Muscle of leg (tissue), 3 donors: ENCODE measurements at regions not wholly inside any gene's neighbourhood (a gene's known extent, or its start where the extent isn't known, plus 50 kb on each side); places are given as distances from the start of the nearest gene placed in this dataset.
"Not testable (repeated sequence)": the region's sequence is repeated elsewhere in the genome, so short reads cannot be mapped to it uniquely, and the experiment has no call there.

ENCODE experiments used
- DNase-seq: peaks from one replicate; pipeline ENCODE4 v3.0.0; 2013
- H3K27ac ChIP-seq: one replicate; pipeline ENCODE4 v1.5.1; 2013; ENCODE audit warnings: mild to moderate bottlenecking, low read length, control low read depth
- H3K27me3 ChIP-seq: one replicate; pipeline ENCODE4 v1.6.1; 2013; ENCODE audit warnings: low read length; ENCODE audit not compliant: control insufficient read depth, insufficient read depth
- H3K36me3 ChIP-seq: one replicate; pipeline ENCODE4 v1.6.1; 2013; ENCODE audit warnings: low read length; ENCODE audit not compliant: control insufficient read depth, insufficient read depth
- H3K4me1 ChIP-seq: one replicate; pipeline ENCODE4 v1.6.1; 2013; ENCODE audit warnings: low read length; ENCODE audit not compliant: control insufficient read depth, insufficient read depth
- H3K4me3 ChIP-seq: one replicate; pipeline ENCODE4 v1.5.1; 2013; ENCODE audit warnings: low read length, control low read depth
- H3K9me3 ChIP-seq: replicated peaks from 2 replicates; pipeline ENCODE4 v1.6.1; 2013; ENCODE audit warnings: low read depth, low read length; ENCODE audit not compliant: control insufficient read depth
- WGBS: methylation state at CpG from one replicate; pipeline ENCODE4 v1.1.5; 2013; ENCODE audit warnings: missing lambda C conversion rate; ENCODE audit not compliant: insufficient coverage; 5-methylcytosine and 5-hydroxymethylcytosine counted together

DNA sequence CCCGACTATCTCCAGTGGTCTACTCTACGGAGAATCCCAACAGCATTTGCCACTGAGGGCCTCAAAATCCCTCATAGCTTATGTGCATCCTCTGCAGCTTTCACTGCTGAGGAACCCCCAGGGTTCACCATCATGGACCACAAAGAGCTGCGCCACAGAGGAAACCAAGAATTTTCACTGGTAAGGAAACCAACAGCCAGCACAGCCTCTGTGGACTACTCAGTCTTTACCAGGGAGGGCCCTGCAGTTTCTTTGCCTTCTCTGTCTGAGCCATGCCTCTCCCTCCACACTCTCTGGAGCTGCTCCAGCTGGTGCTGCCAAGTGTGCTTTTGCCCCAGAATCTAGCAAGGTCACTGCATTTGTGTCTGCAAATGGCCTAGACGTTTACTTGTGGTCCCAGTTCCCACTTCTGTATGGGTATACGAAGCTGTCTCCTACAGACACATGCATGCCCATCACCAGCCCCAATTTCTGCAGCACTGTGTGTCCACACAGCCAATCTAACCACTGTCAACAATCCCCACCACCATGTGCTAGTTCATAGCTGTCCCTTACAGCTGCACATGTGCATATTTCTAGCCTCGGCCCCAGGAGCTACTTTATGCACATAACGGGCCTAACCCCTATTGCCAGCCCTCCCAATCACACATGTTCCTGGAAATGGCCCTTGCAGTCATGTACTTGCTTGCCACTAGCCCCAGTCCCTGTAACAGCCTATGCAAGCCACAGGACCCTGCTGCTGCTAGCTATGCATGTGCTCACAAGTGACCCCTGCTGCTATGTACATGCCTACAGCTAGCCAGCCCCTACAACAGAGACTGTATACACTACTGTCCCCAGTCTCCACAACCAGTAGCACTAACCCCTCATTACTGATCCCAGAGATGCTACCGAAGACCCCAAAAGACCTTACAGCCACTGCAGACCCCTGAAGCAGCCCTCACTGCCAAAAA lies 1437.4 kb downstream of the CDH11 start:
- Histone ChIP-seq H3K27ac (no peak overlapping the region), H3K27me3 (no peaks in the 10 kb centered on the region), H3K36me3 (no peaks in the 10 kb centered on the region), H3K4me1 (no peaks in the 10 kb centered on the region), H3K4me3 (no peak overlapping the region), H3K9me3 (no peaks in the 10 kb centered on the region)
- no peak for DNase-seq
- WGBS: 77% methylated on average over 7 of the region's 8 CpGs

GRCh38 chr16:63682844-63683243 lies 1439.0 kb downstream of the CDH11 start:
- H3K9me3 ChIP-seq: no peaks in the 10 kb centered on the region
- 70% methylated on average over 2 of the region's 3 CpGs for WGBS
- H3K4me1 ChIP-seq: no peaks in the 10 kb centered on the region
- no peak for DNase-seq
- H3K27ac ChIP-seq: no peak overlapping the region
- H3K27me3 ChIP-seq: no peaks in the 10 kb centered on the region
- no peaks in the 10 kb centered on the region for H3K36me3 ChIP-seq
- H3K4me3 ChIP-seq: no peak overlapping the region

- no peak overlapping the region for H3K4me3 ChIP-seq
- H3K27ac ChIP-seq: no peak overlapping the region
- no peaks in the 10 kb centered on the region for H3K27me3 ChIP-seq
- no peaks in the 10 kb centered on the region for H3K4me1 ChIP-seq
- no peaks in the 10 kb centered on the region for H3K9me3 ChIP-seq
- DNase-seq: no peak
- no peaks in the 10 kb centered on the region for H3K36me3 ChIP-seq
- WGBS: 100% methylated on average over 1 of the region's 2 CpGs
These were observed 1449.4 kb downstream of the CDH11 start for GRCh38 chr16:63672493-63672892.

DNA sequence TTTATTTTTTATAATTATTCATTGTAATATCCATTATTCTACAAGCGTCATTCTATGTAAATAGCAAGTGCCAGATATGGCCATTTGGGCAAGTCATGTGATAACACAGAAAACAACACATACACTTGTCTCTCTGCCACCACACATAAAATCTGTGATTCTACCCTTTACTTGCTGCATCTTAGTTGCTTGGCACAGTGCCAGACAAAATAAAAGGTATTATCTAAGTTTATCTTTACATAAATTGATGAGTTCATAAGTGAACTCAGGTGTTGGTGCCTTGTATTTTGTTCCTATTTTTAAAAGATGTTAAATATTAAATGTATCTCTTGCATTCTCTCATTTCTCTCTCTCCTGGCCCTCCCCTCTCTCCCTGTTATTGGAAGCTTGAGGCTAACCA lies 1458.7 kb downstream of the CDH11 start:
- Histone ChIP-seq H3K27ac (no peak overlapping the region), H3K4me1 (no peaks in the 10 kb centered on the region), H3K4me3 (no peak overlapping the region), H3K36me3 (no peaks in the 10 kb centered on the region), H3K9me3 (no peaks in the 10 kb centered on the region), H3K27me3 (no peaks in the 10 kb centered on the region)
- WGBS: 80% methylated on average over 1 of the region's 1 CpG
- no peak for DNase-seq

GRCh38 chr16:63655846-63656245 lies 1466.0 kb downstream of the CDH11 start:
- Histone ChIP-seq H3K4me3 (no peak overlapping the region), H3K4me1 (no peaks in the 10 kb centered on the region), H3K27ac (no peak overlapping the region), H3K27me3 (no peaks in the 10 kb centered on the region), H3K9me3 (no peaks in the 10 kb centered on the region), H3K36me3 (no peaks in the 10 kb centered on the region)
- no CpG with 5 or more reads among the region's 4 CpGs for WGBS
- no peak for DNase-seq

GRCh38 chr16:63653044-63653839 lies 1468.6 kb downstream of the CDH11 start:
- H3K4me3 ChIP-seq: no peak overlapping the region
- no peaks in the 10 kb centered on the region for H3K36me3 ChIP-seq
- H3K4me1 ChIP-seq: no peaks in the 10 kb centered on the region
- H3K27ac ChIP-seq: no peak overlapping the region
- WGBS: no CpG with 5 or more reads among the region's 6 CpGs
- H3K27me3 ChIP-seq: no peaks in the 10 kb centered on the region
- DNase-seq: no peak
- H3K9me3 ChIP-seq: no peaks in the 10 kb centered on the region

DNA sequence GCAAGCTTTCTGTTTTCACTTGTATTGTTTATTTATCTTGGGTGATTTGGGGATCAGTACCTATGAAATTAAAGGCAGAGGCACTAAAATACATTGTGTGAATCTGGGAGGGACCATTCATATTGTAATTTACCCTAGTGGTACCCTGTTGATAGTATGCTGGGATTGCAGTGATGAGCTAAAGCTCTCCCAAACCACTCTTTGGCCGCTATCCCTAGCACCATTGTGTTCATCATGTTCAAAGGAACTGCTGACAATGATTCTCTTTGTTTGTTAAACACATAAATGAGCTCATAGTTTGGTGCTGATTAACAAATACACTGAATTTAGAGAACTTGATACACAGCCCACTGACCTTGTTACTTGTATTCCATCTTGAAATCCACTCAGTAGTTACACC lies 1469.8 kb downstream of the CDH11 start:
- DNase-seq: no peak
- no peaks in the 10 kb centered on the region for H3K36me3 ChIP-seq
- H3K9me3 ChIP-seq: no peaks in the 10 kb centered on the region
- no peak overlapping the region for H3K4me3 ChIP-seq
- WGBS: no CpG with 5 or more reads among the region's 1 CpG
- H3K27me3 ChIP-seq: no peaks in the 10 kb centered on the region
- H3K27ac ChIP-seq: no peak overlapping the region
- H3K4me1 ChIP-seq: no peaks in the 10 kb centered on the region

DNA sequence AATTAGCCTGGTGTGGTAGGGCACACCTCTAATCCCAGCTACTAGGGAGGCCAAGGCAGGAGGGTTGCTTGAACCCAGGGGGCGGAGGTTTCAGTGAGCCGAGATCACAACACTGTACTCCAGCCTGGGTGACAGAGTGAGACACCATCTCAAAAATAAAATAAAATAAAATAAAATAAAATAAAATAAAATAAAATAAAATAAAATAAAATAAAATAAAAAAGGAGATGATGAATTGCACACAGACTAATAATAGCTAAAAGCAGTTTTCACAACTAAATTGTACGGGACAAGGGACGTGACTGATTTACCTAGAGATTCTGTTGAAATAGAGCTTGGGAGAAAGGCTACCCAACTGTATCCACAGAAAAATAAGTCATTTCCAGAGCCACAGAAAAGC lies 1471.3 kb downstream of the CDH11 start:
- Histone ChIP-seq H3K36me3 (no peaks in the 10 kb centered on the region), H3K27me3 (no peaks in the 10 kb centered on the region), H3K9me3 (no peaks in the 10 kb centered on the region), H3K4me3 (no peak overlapping the region), H3K4me1 (no peaks in the 10 kb centered on the region), H3K27ac (no peak overlapping the region)
- no peak for DNase-seq
- WGBS: no CpG with 5 or more reads among the region's 4 CpGs

DNA sequence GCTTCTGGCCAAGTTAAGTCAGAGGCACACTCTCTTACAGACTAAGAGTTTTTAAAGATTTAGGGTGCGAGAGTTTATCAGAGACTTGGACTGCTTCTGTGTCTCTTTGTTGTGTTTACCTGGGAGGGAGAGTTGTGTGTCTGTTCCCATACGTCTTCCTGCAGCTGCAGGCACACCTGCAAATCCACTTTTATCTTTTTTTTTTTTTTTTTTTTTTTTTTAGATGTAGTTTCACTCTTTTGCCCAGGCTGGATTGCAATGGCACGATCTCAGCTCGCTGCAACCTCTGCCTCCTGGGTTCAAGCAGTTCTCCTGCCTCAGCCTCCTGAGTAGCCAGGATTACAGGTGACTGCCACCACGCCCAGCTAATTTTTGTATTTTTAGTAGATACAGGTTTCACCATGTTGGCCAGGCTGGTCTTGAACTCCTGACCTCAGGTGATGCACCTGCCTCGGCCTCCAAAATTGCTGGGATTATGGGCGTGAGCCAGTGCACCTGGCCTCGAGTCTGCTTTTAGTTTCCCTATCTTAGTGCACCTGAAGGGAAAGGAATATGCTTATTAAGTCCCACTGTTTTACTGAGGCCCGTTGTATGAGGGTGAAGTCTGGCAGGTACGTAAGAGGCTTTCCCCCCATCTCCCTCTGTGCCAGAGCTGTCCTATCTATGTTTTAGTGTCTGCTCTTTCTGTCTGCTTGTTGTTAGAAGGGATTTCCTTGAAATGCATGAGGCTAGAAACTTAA lies 1488.0 kb downstream of the CDH11 start:
- not testable (repeated sequence) for H3K27me3 ChIP-seq, H3K27ac ChIP-seq, H3K4me3 ChIP-seq, H3K9me3 ChIP-seq, DNase-seq, H3K36me3 ChIP-seq, H3K4me1 ChIP-seq
- 93% methylated on average over 3 of the region's 10 CpGs for WGBS

DNA sequence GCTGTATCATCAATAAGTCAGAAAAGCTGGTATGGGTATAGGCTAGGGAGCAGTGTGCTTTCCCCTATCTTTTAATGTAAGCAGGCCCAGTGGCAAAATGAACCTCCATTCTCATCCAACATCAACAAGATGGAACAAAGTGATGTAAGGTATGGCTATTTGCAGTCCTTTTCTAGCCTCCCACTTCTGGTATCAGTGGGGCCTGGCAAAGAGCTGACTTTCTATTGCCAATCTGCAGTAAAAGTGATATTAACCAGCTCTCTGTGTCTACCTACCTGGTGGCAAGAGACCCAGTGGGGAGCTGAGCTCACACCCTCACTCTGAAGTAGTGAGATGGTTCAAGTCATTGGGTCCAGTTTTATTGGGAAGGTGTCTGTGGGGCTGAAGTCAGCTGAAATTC lies 1492.6 kb downstream of the CDH11 start:
- Histone ChIP-seq H3K9me3 (no peaks in the 10 kb centered on the region), H3K4me1 (no peaks in the 10 kb centered on the region), H3K4me3 (no peak overlapping the region), H3K36me3 (no peaks in the 10 kb centered on the region), H3K27me3 (no peaks in the 10 kb centered on the region), H3K27ac (no peak overlapping the region)
- no peak for DNase-seq
